Mesothelial cell of epicardium (in vitro differentiated cells): ENCODE measurements at regions not wholly inside any gene's neighbourhood (a gene's known extent, or its start where the extent isn't known, plus 50 kb on each side); places are given as distances from the start of the nearest gene placed in this dataset.

Source experiments
- DNase-seq, 2 experiments: peaks; one replicate each; pipeline ENCODE4 v3.0.0; 2021; ENCODE audit warnings: low spot score in 2 of 2; ENCODE audit not compliant: unreplicated experiment in 2 of 2
- H3K27ac Mint-ChIP-seq: 2 replicates; pipeline ENCODE4 v1.8.0; 2021; ENCODE audit warnings: mixed read lengths
- H3K27me3 Mint-ChIP-seq: 2 replicates; pipeline ENCODE4 v1.8.0; 2021; ENCODE audit warnings: low read depth, mixed read lengths
- H3K36me3 Mint-ChIP-seq: 2 replicates; pipeline ENCODE4 v1.8.0; 2021; ENCODE audit warnings: mixed read lengths
- H3K4me1 Mint-ChIP-seq: 2 replicates; pipeline ENCODE4 v1.8.0; 2021; ENCODE audit warnings: mixed read lengths
- H3K4me3 Mint-ChIP-seq: 2 replicates; pipeline ENCODE4 v1.8.0; 2021; ENCODE audit warnings: mild to moderate bottlenecking, moderate library complexity, mixed read lengths
- H3K9me3 Mint-ChIP-seq: 2 replicates; pipeline ENCODE4 v1.8.0; 2021; ENCODE audit warnings: mixed read lengths
- TF ChIP-seq, protein P1 (sequence below): fragments of 200-600 bp; sonication (generic); IDR thresholded peaks from one replicate; pipeline ENCODE4 v1.5.0; 2021; ENCODE audit warnings: antibody characterized with exemption; ENCODE audit not compliant: unreplicated experiment

DNA sequence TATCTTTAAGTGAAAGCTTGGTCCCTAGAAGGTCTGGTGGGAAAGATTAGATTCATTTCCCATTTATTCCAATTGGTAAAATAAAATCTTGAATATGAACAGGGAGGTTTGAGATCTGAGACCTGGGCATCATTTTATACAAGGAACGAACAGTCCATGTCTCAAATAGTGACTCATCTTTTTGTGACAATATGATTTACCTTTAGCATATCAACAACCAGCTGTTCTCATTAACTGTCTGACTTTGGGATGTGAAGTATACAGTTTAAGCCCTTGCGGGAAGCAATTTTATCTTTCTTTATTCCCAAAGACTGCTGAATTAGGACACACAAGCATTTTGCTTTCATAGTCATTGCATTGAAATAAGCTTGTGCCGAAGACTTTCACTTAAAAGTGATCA lies 691.6 kb downstream of the ETS1 start:
- no peak overlapping the region for H3K27ac Mint-ChIP-seq
- H3K36me3 Mint-ChIP-seq, result no peaks in the 10 kb centered on the region
- no peak for DNase-seq
- no peaks in the 10 kb centered on the region for H3K4me1 Mint-ChIP-seq
- peaks cover 8% of the 10 kb centered on the region for H3K9me3 Mint-ChIP-seq
- no peaks in the 10 kb centered on the region for H3K27me3 Mint-ChIP-seq
- TF ChIP-seq, protein P1, sequence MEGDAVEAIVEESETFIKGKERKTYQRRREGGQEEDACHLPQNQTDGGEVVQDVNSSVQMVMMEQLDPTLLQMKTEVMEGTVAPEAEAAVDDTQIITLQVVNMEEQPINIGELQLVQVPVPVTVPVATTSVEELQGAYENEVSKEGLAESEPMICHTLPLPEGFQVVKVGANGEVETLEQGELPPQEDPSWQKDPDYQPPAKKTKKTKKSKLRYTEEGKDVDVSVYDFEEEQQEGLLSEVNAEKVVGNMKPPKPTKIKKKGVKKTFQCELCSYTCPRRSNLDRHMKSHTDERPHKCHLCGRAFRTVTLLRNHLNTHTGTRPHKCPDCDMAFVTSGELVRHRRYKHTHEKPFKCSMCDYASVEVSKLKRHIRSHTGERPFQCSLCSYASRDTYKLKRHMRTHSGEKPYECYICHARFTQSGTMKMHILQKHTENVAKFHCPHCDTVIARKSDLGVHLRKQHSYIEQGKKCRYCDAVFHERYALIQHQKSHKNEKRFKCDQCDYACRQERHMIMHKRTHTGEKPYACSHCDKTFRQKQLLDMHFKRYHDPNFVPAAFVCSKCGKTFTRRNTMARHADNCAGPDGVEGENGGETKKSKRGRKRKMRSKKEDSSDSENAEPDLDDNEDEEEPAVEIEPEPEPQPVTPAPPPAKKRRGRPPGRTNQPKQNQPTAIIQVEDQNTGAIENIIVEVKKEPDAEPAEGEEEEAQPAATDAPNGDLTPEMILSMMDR, result no peak
- H3K4me3 Mint-ChIP-seq, result no peak overlapping the region

DNA sequence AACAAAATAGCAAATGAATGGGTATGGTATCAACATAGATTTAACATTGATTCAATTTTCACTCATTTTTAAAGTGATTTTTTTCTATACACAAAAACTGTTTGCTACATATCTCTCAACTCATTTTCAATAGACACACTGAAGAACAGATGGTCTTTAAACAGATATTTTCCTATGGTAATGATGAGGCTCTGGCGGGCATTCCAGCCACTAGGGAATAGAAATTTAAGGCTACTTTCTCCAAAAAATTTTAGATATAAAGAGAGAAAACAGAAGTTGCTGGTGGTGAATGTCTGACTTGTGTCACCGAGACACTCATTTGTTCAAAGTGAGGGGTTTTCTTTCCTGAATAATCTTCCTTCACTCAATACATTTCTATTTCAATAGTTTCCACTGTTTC lies 693.0 kb downstream of the ETS1 start:
- Mint-ChIP-seq H3K4me1 (no peaks in the 10 kb centered on the region), H3K4me3 (no peak overlapping the region), H3K36me3 (no peaks in the 10 kb centered on the region), H3K9me3 (peaks cover 5% of the 10 kb centered on the region), H3K27ac (no peak overlapping the region), H3K27me3 (no peaks in the 10 kb centered on the region)
- TF ChIP-seq, protein P1, result no peak
- DNase-seq, result no peak

DNA sequence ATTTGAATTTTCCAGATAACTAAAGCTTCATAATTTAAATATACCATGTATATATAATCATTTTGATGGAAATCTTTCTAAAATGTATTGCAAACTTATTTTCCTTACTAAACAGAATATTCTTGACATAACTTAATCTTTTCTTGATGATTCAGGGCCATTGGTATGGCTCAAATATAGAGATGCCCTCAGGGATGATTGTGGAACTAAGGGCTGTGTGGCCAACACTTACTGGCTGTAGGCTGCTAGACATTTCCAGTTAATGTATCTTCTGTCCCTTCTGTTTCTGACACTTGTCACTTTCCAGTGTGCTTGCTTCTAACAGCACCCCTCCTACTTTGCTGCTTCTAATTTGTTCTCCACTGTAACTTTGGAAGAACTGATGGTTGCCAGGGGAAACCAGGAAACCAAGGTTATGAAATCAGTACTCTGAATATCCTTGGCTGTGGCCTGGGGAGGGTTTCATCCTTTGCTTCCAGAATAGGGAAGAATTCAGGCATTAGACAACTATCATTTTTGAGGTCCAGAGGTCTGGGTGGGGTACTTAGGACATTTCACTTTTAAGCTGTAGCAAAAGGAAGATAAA lies 697.2 kb downstream of the ETS1 start:
- Mint-ChIP-seq H3K4me1 (no peaks in the 10 kb centered on the region), H3K4me3 (no peak overlapping the region), H3K27ac (no peak overlapping the region), H3K9me3 (peaks cover 14% of the 10 kb centered on the region), H3K27me3 (no peaks in the 10 kb centered on the region), H3K36me3 (peaks cover 3% of the 10 kb centered on the region)
- TF ChIP-seq, protein P1, result no peak
- no peak for DNase-seq

DNA sequence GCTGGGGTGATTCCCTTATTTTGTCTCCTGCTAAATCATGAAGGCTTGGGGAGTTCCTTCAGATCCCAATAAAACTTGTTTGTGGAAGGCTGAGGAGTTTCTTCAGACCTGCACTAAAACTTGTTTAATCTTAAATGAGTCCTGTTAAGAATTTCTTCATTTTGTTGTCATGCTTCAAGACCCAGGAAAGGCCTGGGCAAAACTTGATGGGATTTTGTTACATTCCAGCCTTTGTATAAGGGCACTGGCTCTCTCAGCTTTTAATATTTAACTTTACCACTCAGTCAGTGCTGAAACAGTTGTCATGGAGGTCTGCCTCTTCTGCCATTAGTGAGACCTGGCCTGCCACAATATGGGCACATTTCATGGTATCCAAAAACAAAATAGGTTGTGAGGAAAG lies 699.0 kb downstream of the ETS1 start:
- Mint-ChIP-seq H3K4me1 (no peaks in the 10 kb centered on the region), H3K27ac (no peak overlapping the region), H3K9me3 (peaks cover 21% of the 10 kb centered on the region), H3K4me3 (no peak overlapping the region), H3K27me3 (no peaks in the 10 kb centered on the region), H3K36me3 (peaks cover 3% of the 10 kb centered on the region)
- TF ChIP-seq, protein P1, result no peak
- no peak for DNase-seq

DNA sequence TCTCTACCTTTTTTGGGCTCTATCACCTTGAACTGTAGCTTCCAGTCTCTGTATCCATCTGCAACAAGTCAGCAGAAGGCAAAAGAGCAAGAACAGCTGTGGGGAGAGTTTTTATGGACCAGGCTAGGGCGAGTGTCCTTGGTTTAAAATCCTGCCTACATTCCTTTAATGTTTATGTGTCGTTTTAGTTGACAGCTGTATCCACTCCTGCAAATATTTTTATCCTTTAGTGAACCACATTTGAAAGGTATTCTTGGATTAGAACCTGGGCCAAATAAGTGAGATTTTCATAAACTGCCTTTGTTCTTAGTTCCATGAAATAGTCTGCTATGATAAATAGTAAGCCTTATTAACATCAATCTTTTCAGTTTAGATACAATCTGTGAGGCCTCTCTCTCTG lies 712.2 kb downstream of the ETS1 start:
- H3K4me3 Mint-ChIP-seq, result no peak overlapping the region
- TF ChIP-seq, protein P1, result no peak
- H3K27ac Mint-ChIP-seq, result no peak overlapping the region
- no peaks in the 10 kb centered on the region for H3K36me3 Mint-ChIP-seq
- H3K9me3 Mint-ChIP-seq, result no peaks in the 10 kb centered on the region
- H3K4me1 Mint-ChIP-seq, result peaks cover 10% of the 10 kb centered on the region
- DNase-seq, result no peak
- H3K27me3 Mint-ChIP-seq, result peaks cover 2% of the 10 kb centered on the region

DNA sequence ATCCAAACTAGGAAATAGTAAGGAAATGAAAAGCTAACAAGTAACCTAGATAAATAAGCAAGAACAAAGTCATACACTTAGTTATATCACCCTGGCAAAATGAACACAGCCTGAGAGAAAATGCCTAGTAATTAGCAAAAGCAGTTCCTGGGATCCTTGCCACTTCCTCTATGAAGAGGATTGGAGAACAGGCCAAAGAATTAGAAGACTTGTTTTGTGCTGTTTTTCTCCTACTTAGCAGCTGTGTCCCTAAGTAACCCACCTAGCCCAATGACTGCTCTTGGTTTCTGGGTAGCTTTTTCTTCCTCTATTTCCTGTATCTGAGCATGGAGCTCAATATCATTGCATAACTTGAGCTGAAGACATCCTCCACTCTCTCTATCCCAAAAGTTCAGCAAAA lies 713.9 kb downstream of the ETS1 start:
- Mint-ChIP-seq H3K36me3 (no peaks in the 10 kb centered on the region), H3K4me3 (no peak overlapping the region), H3K4me1 (peaks cover 10% of the 10 kb centered on the region), H3K27ac (no peak overlapping the region), H3K27me3 (no peaks in the 10 kb centered on the region), H3K9me3 (no peaks in the 10 kb centered on the region)
- TF ChIP-seq, protein P1, result no peak
- no peak for DNase-seq
